GM12891 (cell line): ENCODE measurements at regions not wholly inside any gene's neighbourhood (a gene's known extent, or its start where the extent isn't known, plus 50 kb on each side); places are given as distances from the start of the nearest gene placed in this dataset.

Source experiments
- POLR2A ChIP-seq: IDR thresholded peaks from 2 replicates; pipeline ENCODE4 v1.6.1; 2011; ENCODE audit warnings: low read depth, low read length, control low read depth
- POLR2AphosphoS5 ChIP-seq: IDR thresholded peaks from 2 replicates; pipeline ENCODE4 v1.6.1; 2011; ENCODE audit warnings: low read depth, low read length, control low read depth
- TAF1 ChIP-seq: IDR thresholded peaks from 2 replicates; pipeline ENCODE4 v1.6.1; 2011; ENCODE audit warnings: low read depth, low read length, control low read depth

- TF ChIP-seq POLR2A = no peak
- no peak for TF ChIP-seq POLR2AphosphoS5
- no peak for TF ChIP-seq TAF1
These were observed 314.8 kb downstream of the PRELID2 start for GRCh38 chr5:145520335-145520734.
